ENCODE measurements at regions not wholly inside any gene's neighbourhood (a gene's known extent, or its start where the extent isn't known, plus 50 kb on each side); places are given as distances from the start of the nearest gene placed in this dataset.
"Not testable (repeated sequence)": the region's sequence is repeated elsewhere in the genome, so short reads cannot be mapped to it uniquely, and the experiment has no call there.

DNA sequence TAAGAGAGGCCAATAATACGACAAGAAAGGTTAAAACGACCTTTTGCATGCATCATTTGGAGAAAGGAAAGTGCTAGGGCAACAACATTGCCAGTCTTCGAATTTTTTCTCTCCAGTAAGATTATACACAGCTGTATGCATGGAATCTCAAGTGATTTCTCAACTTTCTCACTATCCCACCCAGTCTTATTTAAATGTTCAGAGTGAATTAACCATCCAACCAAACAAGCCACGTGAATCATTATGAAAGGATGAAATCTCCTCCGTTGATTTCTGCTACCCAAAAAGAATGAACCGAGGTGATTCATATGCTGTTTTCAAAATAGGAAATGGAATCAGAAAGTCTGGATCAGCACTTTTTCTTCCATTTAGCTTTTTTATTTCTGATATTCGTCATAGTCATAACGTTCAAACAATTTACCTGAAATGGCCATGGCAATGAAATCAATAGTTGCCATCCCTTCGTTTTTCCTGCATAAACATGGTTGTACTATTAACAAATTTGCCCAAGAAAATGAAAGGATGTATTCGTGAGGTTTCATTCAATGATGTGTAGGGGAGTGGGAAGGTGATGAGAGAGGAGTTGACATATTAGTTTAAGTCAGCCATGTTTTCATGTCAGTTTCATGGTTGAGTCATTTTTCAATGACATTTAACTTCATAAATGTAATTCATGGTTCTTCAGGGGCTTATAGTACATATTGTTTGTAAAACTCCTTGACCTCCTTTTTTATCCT, 170.9 kb upstream of the WWC1 start:
- DNase-seq (ENCODE audit: low read depth in 4 of 4, low spot score in 3 of 4): no peak

DNA sequence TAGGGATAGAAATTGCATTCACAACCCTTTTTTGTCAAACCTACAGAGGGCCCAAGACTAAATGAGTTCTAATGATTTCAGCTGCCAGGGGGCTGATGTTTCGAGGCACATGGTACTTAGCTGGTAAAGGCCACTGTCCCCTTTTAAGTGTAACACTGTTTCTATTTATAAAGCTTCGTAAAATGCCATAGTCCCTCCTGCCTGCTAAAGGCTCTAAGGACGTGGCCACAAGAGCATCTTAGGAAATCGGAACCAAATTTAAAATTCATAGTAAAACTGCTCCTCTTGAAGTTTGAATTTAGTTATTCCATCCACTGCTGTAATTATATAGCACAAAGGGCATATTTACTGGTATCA, 170.3 kb upstream of the WWC1 start:
- no peak for DNase-seq (ENCODE audit: low read depth in 4 of 4, low spot score in 3 of 4)

DNA sequence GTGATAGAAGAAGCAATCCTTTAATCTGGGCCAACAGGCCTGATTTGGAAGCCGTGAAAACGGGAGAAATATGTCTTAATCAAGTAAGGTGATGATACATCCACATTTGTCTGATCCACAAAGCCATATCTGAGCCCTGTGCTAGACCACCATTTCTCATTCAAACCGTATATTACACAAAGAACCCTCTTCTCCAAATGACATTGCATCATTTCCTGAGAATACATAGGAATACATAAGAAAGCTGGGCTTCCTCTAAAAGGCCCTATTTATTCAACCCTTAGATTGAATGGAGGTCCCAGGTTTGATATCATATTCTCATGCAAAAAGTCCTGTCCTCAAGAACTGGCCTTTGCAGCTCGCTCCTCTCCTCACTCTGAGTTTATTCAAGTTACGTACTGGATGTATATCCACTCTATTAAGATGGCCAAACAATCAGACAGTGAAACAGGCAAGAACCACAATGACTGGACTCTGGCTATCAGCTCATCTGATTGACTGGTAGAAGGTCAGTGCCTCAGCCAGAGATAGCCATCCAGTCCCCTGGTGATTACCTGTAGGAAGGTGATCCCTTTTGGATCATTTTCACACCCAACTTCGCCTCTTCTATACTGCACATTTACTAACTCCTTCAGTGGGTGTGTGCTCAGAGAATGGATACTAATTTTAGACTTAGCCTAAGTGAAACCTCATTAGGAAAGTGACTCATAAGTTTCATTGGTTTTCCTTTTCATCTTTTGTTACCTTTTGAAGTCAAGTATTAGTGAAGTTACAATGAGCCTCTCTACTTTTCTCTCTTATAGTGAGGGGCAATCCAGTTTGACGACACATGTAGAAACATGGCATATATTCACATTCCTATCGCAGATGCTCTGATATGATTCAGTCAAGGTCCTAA, 167.6 kb upstream of the WWC1 start:
- DNase-seq (ENCODE audit: low read depth in 4 of 4, low spot score in 3 of 4): no peak

DNA sequence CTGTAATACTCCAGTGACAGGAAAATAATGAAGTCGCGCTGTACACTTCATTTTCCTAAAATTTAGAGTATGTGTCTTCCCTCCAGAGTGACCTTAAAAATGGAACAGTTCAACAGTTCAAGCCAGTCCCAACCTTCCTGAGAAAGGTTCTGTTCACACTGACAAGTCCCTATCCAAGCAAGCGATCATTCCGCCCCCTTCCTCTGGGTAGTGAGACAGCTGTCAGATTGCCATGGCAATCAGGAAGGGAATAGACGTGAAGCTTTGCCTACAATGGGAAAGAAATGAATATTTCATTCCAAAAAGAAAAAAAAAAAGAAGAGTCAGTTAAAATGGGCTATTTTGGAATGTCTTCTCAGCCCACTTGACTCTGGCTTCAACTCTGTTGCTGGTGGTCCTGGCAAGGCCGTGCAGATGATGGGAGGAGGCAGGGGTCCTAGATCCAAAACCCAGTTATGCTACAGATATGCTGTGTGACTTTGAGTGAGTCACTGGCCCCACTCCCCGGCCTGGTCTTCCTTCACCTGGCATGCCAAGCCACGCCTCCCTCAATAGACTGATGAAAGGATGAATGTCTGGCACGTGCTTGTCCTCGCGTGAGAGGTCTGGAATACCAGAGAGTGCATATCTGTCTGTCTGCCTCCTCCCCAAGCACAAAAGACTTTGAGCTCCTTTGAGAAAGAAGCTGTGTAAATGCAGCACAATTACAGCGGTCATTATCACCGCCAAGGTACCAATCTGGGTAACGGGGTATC, 165.8 kb upstream of the WWC1 start:
- no peak for DNase-seq (ENCODE audit: low read depth in 4 of 4, low spot score in 3 of 4)

DNA sequence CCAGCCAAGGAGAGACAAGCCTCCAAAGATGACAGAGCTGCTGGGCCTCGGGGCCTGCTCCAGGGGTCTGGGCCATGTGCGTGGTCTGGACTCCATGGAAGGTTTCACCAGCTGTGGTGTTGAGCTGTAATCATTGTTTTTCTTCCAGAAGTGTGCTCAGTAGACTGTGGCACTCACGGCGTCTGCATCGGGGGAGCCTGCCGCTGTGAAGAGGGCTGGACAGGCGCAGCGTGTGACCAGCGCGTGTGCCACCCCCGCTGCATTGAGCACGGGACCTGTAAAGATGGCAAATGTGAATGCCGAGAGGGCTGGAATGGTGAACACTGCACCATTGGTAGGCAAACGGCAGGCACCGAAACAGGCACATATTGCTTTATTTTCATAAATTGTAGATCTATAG, 164.8 kb upstream of the WWC1 start:
- DNase-seq (ENCODE audit: low read depth in 4 of 4, low spot score in 3 of 4): no peak

DNA sequence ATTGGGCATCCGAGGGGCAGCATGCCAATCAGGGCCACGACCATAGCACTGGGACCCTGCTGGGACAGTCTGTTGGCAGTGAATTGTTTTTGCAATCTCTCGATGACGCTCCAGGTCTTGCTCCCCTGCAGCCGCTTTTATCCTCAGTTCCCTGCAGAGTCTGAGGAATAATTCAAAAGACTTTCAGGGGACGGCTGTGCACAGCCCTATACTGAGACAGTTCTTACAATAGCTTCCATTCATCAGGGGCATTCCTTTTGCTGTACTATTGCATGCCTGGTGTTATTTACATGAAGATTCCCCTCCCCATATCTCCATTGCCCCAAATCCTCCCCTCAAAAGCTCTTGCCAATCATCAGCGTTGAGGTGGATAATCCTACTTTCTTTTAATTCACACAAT, 163.3 kb upstream of the WWC1 start:
- DNase-seq (ENCODE audit: low read depth in 4 of 4, low spot score in 3 of 4): no peak

DNA sequence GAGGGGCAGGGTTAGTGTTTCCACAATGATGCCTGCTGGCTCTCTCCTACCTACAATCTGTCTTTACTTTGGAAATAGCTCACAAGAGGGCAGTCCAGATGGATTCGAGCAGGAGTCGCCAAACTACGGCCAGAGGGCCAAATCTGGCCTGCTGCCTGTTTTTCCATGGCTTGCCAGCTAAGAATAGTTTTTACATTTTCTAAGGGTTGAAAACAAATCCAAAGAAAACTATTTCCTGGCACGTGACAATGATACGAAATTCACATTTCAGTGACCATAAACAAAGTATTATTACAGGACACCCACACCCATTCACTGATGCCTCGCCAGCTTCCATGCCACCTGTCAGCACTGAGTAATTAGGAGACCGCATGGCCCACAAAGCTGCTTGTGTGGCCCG, 162.9 kb upstream of the WWC1 start:
- DNase-seq (ENCODE audit: low read depth in 4 of 4, low spot score in 3 of 4): no peak

DNA sequence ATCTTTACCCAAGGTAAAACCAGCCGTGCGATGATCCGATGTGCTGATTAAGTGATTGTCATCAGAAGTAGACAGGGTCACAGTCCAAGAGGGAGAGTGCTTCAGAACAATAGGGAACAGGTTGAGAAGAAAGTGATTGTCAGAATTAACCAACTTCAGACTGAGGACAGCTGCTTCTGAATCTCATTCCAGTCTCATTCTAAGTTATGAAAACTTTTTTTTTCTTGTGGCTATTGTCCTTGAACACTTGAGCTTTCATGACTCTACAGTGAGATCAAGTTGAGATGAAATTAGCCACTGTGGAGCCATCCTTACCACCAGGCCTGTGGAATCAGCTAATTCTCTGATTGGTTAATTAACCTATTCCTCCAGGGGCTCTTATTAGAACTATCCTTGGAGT, 159.9 kb upstream of the WWC1 start:
- no peak for DNase-seq (ENCODE audit: low read depth in 4 of 4, low spot score in 3 of 4)

DNA sequence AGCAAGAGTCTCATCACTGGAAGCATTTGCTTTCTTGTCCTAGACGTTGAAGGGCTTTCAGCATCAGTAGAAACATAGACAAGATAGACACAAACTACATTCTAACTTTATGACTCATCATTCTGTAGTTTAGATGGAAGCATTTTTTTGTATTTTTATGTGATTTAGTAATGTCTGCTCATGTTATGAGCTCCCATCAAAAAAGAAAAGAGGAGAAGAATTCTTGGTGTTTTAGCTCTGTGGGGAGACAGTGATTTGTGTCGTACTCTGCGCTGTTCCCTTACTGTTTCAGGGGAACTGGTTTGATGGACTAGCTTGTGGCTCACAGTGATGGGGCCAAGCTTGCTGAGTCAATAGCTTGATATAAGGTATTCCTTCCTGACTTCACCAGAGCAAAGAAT, 159.2 kb upstream of the WWC1 start:
- no peak for DNase-seq (ENCODE audit: low read depth in 4 of 4, low spot score in 3 of 4)

DNA sequence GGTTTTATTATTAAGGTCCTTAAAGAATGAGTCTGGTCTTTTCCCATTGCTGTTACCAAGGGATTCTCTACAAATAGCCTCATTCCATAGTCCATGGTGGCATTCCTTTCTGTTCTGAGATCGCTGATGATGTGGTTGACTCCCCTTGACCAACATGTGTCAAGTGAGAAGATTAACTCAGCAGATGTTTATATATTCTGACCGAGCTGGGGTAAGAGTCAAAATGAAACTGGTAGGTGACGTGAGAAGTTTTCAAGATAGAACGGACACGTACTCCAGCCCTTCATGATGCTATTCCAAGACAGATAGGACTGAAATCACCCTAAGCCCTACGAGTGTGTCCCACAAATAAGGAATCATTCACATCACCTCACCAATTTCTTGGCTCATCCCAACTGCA, 155.5 kb upstream of the WWC1 start:
- no peak for DNase-seq (ENCODE audit: low read depth in 4 of 4, low spot score in 3 of 4)

DNA sequence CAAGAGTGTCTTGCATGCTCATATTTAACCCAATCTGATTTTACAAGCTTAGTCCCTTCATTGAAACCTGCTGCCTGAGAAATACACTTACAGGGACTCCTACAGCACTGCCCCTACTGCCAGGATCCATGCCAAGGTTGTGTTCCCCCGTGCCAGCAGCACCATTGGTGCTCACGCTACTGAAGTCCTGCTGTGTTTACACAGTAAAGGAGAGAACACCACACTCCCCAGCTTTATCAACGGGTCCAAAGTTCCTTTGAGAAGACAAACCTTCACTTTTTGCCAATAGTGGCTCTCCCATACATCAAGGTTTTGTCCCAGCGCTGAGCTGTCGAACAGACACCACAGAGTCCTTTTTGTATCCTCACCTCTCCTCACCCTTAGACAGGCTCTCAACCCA, 155.1 kb upstream of the WWC1 start:
- DNase-seq (ENCODE audit: low read depth in 4 of 4, low spot score in 3 of 4): no peak

DNA sequence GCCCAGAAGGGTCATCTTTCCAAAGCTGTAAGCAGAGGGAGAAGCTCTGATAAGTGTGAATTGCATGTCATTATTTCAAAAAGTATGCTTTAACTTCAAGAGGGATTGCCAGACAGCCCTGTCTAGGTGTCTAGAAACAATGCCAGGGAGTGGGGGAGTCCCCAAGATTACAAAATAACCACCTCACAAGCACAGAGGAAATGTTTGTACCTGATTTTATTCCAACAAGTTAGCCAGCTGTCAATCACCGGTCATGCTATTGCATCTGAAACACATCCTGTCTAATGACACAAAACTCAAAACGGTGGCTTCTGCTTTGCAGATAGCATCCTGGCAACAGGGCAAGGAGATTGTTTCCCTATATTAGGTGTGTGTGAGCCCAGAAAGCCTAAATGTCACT, 154.2 kb upstream of the WWC1 start:
- no peak for DNase-seq (ENCODE audit: low read depth in 4 of 4, low spot score in 3 of 4)

DNA sequence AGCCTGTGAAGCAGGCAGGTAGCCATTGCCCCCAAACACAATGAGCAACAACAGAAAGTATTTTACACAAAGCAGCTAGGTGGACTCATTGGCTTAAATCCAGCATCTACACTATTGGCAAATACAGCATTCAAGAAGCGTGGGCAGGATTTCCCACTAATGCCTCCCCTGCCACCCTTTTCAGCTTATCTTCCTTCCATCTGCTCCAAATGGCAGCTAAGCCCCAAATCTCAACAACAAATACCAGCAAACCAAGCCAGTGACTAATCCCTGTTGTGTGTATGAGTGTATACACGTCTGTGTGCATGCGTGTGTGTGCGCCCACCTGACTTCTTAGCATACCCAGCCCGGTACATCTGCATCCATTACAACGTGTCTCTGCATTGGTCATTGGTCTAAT, 151.2 kb upstream of the WWC1 start:
- no peak for DNase-seq (ENCODE audit: low read depth in 4 of 4, low spot score in 3 of 4)

DNA sequence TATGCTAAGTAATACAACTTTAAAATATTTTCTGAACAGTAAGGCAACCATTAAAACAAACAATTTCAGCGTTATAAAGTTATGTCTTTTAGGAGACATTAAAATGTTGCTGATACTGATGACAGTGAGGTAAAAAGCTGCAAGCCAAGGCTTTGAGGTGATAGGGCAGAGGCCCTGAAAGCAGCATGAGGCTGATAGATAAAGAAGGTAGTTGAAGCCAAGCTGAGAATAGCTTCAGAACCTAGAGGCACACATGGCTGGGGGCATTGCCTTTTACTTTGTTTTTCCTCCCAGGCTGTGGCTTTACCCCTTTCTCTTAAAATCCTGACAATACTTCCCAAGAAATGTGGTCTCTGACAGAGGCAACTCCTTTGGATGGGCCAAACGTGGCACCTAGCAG, 149.0 kb upstream of the WWC1 start:
- no peak for DNase-seq (ENCODE audit: low read depth in 4 of 4, low spot score in 3 of 4)

DNA sequence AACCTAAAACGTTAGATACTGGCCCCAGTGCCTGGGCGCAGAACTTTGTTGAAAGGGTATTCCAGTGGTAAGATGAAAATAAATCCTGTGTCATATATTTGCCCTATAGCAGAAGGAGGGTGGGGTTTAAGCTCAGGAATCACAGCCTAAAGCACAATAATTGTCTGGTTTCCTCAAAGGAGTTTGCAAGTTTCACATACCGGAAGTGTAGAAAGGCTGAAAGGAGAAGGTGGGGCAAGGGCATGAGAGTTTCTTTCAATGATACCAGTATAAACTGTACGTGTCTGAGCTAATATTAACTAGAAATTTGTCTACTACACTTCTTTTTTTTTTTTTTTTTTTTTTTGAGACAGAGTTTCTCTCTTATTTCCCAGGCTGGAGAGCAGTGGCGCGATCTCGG, 147.9 kb upstream of the WWC1 start:
- DNase-seq (ENCODE audit: low read depth in 4 of 4, low spot score in 3 of 4): not testable (repeated sequence)

DNA sequence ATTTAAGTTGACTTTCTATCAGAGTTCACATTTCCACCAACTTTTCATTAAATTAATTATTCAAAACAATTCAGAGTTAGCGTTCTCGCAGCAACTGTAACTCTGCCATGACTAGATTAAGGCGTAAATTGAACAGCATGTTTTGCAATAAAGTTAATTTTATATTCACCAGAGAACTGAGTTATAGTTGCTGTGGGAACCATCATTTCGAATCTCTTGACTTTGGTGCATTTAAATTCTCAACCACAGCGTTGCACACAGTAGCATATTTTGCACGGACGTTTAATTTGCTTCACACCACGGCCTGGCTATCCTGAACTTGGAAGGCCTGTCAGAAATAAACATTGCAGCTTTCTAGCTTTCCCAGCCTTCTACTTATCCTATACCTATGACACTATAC, 144.3 kb upstream of the WWC1 start:
- no peak for DNase-seq (ENCODE audit: low read depth in 4 of 4, low spot score in 3 of 4)

DNA sequence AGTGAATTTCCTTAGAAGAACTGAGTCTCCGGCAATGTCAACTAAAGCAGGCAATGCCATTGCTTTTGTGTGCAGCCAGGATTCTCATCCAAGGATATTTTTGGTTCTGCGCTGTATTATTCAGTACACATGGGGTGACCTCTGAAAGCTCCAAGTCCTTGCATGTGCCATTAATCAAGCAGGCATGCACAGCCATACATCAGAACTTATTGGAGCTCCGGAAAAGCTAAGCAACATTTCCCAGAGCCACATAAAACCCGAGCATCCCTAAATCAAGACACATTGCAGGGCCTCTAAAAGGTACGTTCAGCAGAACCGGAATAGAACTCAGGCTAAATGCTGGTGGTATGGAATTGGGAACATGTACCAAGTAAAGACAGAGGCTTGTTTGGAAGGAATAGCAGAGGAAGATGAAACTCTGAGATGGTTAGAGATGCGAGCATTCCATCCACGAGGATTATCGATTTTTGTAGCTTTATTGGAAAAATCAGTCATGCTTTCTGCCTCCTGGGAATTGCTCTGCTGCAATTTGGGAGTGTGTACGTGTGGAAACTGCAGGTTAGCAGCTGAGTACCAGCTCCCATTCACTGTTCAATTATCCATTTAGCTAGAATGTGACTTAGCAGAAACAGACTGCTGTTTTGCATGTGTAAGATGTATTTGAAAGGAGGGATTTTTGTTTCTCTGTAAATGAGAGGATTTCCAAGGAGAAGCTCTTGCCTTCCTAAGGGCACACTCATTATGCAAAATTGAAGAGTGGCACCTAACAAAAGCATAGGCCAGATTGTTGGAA, 143.7 kb upstream of the WWC1 start:
- DNase-seq (ENCODE audit: low read depth in 4 of 4, low spot score in 3 of 4): no peak

DNA sequence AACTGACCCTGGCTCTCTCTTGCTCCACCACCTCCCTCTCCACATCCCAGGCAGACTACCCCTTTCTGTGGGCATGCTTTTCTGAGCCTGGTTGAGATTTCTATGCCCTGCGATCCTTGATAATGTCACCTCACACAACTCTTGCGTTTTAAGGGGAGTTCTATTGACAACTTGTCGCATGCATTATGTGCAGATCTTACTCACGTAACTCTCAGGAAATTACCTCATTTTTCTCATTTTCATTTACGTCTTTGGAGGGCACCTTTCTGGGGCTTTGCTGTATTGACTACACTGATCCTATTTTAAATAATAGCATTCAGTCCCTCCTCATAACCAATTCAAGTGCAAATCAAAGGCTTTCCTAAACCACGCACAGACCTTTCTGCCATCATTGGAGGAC, 140.4 kb upstream of the WWC1 start:
- no peak for DNase-seq (ENCODE audit: low read depth in 4 of 4, low spot score in 3 of 4)

DNA sequence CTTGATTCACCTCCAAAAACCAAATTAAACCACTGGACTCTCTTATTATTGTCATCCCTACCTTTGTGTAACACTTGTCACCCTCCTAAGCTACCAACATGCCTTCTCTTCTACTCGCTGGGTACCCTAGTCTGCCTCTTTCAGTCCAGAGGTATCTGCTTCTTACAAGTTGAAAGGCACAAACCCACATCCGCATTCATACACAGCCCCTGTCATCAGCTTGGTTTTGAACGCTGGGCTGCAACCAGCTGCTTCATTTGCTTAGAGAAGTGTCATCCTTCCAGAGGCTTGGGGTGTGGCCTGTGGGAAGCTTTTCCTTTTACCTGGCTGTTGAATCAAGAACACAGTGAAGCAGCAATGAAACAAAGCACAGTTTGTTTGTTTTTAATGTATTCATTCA, 138.8 kb upstream of the WWC1 start:
- no peak for DNase-seq (ENCODE audit: low read depth in 4 of 4, low spot score in 3 of 4)

DNA sequence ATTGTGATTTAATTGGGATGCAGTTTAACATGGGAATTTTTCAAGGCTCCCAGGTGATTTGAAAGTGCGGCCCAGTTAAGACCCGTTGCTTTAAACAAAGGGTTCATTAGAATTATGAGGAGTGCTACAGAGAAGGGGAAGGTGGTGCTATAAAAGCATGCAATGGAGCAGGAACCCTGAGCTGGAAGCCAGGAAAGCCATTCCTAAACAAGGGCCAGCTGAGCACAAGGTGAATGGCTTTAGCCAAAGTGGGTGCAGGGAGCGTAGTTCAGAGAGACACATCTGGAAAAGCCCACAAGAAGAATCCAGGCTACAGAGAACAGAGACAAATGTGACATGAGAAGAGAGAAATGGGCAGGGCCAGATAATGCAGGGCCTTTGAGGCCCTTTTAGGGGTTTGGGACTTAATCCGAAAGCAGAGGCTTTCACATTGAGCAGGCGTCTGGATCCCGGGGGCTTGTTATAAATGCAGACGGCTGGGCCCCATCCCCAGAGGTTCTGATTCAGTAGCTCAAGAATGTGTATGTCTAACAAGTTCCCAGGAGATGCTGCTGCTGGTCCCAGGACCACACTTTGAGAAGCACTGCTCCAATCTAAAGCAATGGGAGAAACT, 138.1 kb upstream of the WWC1 start:
- no peak for DNase-seq (ENCODE audit: low read depth in 4 of 4, low spot score in 3 of 4)
